Memory B cell (primary cell): ENCODE measurements at regions not wholly inside any gene's neighbourhood (a gene's known extent, or its start where the extent isn't known, plus 50 kb on each side); places are given as distances from the start of the nearest gene placed in this dataset.
A peak's percentile ranks its signal among the peaks of the same experiment; 100 is the strongest.

ENCODE experiments used
- ATAC-seq: fragments of 150-1000 bp; cut with Tn5 transposase; 2 replicates; pipeline ENCODE4 v1.10.0; 2021; ENCODE audit warnings: low read depth, mild to moderate bottlenecking, moderate library complexity
- DNase-seq, 2 donors: peaks; one replicate each; pipeline ENCODE4 v3.0.0; 2022; ENCODE audit warnings: low spot score in 2 of 2
- H3K27ac Mint-ChIP-seq: one replicate; pipeline ENCODE4 v1.8.0; 2022; ENCODE audit warnings: mild to moderate bottlenecking, moderate library complexity, mixed read lengths
- H3K27me3 Mint-ChIP-seq: one replicate; pipeline ENCODE4 v1.8.0; 2022; ENCODE audit warnings: mixed read lengths
- H3K36me3 Mint-ChIP-seq: one replicate; pipeline ENCODE4 v1.8.0; 2022; ENCODE audit warnings: mild to moderate bottlenecking, mixed read lengths
- H3K4me1 Mint-ChIP-seq: one replicate; pipeline ENCODE4 v1.8.0; 2022; ENCODE audit warnings: mixed read lengths
- H3K4me3 Mint-ChIP-seq: one replicate; pipeline ENCODE4 v1.8.0; 2022; ENCODE audit warnings: mild to moderate bottlenecking, moderate library complexity, mixed read lengths
- H3K9me3 Mint-ChIP-seq: one replicate; pipeline ENCODE4 v1.8.0; 2022; ENCODE audit warnings: mixed read lengths

DNA sequence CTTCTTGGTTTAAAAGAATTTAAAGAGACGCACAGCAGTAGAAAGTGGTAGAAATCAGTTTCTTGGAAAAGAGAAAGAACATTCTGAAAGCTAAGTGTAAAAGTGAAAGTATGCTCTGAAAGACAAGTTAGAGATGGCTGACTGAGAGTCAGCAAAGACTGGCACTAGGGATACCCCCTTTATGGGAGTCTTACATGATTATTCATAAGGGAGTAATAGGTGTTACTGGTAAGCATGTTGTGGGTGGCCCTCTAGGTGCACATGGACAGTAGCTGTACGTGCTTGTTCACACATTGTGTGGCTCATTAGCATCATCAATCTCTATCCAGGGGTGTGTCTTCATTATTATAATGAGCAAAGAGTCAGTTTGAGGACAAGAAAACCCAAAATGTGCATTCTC is 816.2 kb downstream of the CBLN2 start:
- no peak for DNase-seq
- H3K4me1 Mint-ChIP-seq = no peaks in the 10 kb centered on the region
- H3K36me3 Mint-ChIP-seq = no peaks in the 10 kb centered on the region
- no peak overlapping the region for H3K4me3 Mint-ChIP-seq
- H3K27ac Mint-ChIP-seq = no peak overlapping the region
- no peak for ATAC-seq
- peaks cover 4% of the 10 kb centered on the region for H3K9me3 Mint-ChIP-seq
- H3K27me3 Mint-ChIP-seq = peaks cover 2% of the 10 kb centered on the region

DNA sequence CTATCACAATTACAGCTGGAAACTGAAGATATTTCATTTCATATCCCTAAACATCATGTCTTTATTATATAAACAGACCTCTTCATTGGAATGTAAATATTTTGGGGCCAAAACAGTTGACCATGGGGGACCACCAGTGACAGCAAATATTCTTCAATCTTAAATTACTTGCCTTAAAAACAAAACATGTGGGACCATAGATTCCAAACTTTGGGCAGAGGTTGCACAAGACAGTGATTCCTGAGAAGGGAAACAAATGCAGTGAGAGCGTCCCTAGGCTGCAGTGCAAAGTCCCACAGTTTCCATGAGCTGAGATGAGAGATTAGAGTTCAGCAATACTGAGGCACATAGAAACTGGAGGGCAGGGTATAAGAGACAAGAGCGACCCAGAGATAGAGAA is 818.9 kb downstream of the CBLN2 start:
- H3K36me3 Mint-ChIP-seq = no peaks in the 10 kb centered on the region
- no peak overlapping the region for H3K27ac Mint-ChIP-seq
- no peaks in the 10 kb centered on the region for H3K4me1 Mint-ChIP-seq
- H3K9me3 Mint-ChIP-seq = peaks cover 4% of the 10 kb centered on the region
- no peak for ATAC-seq
- H3K4me3 Mint-ChIP-seq = no peak overlapping the region
- H3K27me3 Mint-ChIP-seq = peaks cover 2% of the 10 kb centered on the region
- no peak for DNase-seq

DNA sequence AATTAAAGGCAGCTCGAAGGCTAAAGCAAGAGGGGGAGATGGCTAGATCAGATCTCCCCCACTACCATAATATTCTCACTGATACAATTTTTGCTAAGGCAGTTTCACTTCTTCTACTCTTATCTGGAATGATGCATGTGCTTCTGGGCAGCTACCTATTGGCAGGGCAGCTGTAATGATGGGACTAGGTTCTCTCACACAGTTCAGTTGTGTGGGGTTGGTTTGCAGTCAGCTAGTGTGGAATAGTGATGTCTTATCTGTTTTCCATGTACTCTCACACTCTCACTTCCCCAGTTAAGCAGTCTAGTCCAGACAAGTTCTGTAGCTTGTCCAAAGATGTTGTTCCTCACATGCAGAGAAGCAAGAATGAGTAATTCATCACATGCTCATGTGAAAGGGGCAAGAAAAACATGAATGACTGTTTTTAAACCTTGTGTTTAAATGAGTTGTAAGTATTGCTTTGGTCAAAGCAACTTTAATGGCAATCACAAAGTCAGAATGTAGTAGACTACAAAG is 836.1 kb downstream of the CBLN2 start:
- Mint-ChIP-seq H3K36me3 (no peaks in the 10 kb centered on the region), H3K27ac (no peak overlapping the region), H3K27me3 (no peaks in the 10 kb centered on the region), H3K4me3 (no peak overlapping the region), H3K9me3 (peaks cover 2% of the 10 kb centered on the region), H3K4me1 (peaks cover 8% of the 10 kb centered on the region)
- DNase-seq = no peak
- ATAC-seq = peak; percentile 49

DNA sequence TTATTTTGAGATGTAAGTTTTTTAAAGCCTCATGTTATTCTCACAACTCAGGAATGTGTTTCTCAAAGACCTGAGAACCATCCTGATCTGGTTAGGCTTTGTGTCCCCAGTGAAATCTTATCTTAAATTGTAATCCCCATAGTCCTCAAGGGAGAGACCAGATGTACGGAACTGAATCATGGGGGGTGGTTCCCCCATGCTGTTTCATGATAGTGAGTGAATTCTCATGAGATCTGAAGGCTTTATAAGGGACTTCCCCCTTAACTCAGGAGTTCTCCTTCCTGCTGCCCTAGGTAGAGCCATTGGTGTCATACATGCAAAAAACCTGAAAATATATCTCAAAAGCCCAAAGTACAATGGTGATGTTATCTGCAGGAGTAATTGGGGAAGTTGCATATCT is 836.7 kb downstream of the CBLN2 start:
- no peaks in the 10 kb centered on the region for H3K36me3 Mint-ChIP-seq
- ATAC-seq = peak; percentile 92
- H3K4me1 Mint-ChIP-seq = peaks cover 8% of the 10 kb centered on the region
- H3K27me3 Mint-ChIP-seq = no peaks in the 10 kb centered on the region
- H3K9me3 Mint-ChIP-seq = peaks cover 2% of the 10 kb centered on the region
- DNase-seq = peak in 1 of 2 donors; percentile 21
- no peak overlapping the region for H3K27ac Mint-ChIP-seq
- H3K4me3 Mint-ChIP-seq = no peak overlapping the region

DNA sequence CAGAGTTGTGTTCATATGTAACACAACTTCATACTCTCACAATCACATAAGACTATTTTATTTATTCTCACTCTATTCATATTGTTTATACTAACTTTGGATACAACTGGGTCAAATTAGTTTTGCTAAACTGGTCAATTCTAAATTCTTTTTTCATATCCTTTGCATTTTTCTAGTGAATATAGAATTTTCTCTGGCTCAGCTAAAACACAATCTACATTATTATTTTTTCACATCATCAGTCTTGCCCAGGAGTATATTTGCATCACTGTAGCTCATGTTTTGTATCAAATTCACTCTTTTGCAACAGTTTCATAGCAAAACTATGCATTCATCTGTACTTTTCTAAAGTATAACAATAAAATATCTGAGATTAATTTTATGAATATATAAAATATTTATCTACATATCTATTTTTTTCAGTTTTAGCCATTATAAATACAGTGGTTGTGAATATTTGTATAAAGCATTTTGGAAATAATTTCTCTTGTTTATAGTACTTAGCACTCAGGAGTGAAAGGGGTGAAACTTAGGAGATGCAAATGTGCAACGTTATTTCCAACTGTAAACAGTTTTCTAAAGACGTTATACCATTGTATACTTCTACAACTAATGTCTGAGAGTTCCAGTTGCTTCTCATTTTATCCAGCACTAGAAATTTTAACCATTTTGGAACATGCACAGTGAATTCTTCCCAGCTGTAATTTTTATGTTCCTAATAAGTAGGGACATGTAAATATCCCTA is 854.6 kb downstream of the CBLN2 start:
- Mint-ChIP-seq H3K4me3 (no peak overlapping the region), H3K27ac (no peak overlapping the region), H3K27me3 (no peaks in the 10 kb centered on the region), H3K4me1 (no peaks in the 10 kb centered on the region), H3K9me3 (no peaks in the 10 kb centered on the region), H3K36me3 (no peaks in the 10 kb centered on the region)
- DNase-seq = no peak
- ATAC-seq = no peak

DNA sequence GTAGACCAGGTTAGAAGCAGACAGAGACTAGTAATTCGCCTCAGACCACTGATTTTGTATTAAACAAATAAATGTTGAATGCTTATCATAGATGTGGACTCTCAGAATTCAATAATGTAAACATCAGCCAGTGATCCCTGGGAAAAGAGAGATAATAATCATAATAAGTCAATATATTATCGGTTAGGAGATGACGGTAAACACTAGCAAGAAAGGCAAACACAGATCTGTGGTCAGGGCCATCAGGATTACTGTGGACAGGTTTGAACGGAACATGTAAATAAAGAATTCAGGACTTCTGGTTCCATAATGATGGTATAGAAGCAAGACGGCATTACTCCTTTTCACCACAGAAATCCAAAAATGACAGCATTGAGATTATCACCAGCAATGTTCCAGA is 861.6 kb downstream of the CBLN2 start:
- Mint-ChIP-seq H3K4me3 (no peak overlapping the region), H3K36me3 (peaks cover 2% of the 10 kb centered on the region), H3K4me1 (no peaks in the 10 kb centered on the region), H3K9me3 (peaks cover 9% of the 10 kb centered on the region), H3K27me3 (no peaks in the 10 kb centered on the region), H3K27ac (no peak overlapping the region)
- ATAC-seq = no peak
- DNase-seq = no peak

DNA sequence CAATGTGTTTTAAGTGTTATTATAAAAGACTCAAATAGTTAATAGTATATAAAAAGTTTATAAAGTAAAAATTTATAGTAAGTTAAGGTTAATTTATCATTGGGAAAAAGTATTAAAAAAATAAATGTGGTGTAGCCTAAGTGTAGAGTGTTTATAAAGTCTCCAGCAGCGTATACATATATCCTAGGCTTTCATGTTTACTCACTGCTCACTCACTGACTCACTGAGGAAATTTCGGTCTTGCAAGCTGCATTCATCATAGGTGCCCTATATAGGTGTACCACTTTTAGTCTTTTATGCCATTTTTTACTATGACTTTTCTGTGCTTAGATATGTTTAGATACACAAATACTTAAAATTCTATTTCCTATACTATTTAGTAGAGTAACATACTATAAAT is 866.0 kb downstream of the CBLN2 start:
- no peak overlapping the region for H3K27ac Mint-ChIP-seq
- no peak overlapping the region for H3K4me3 Mint-ChIP-seq

DNA sequence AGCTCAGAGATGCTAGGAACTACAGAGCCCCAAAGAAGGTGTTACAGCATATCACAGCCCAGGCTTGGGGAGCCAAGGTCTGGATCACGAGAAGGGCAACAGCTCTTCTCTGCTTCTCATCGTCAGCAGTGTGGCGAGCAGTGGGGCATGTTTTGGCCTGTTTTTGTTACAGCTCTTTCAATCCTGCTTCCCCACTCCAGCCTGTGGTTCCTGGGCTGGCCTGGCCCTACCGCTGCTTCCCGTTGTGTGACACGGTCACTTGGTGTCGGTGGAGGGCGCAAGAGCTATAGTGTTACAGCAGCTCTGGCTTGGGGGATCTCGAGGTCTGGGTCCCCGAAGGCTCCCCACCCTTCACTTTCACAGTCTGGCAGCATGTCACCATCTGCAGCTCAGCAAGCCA is 870.2 kb downstream of the CBLN2 start:
- no peaks in the 10 kb centered on the region for H3K4me1 Mint-ChIP-seq
- no peak overlapping the region for H3K4me3 Mint-ChIP-seq
- DNase-seq = no peak
- no peaks in the 10 kb centered on the region for H3K27me3 Mint-ChIP-seq
- no peak overlapping the region for H3K27ac Mint-ChIP-seq
- no peak for ATAC-seq
- no peaks in the 10 kb centered on the region for H3K36me3 Mint-ChIP-seq
- peaks cover 1% of the 10 kb centered on the region for H3K9me3 Mint-ChIP-seq

More for the DNA sequence above, 866.0 kb downstream of the CBLN2 start:
- H3K36me3 Mint-ChIP-seq = peaks cover 2% of the 10 kb centered on the region
- H3K27me3 Mint-ChIP-seq = no peaks in the 10 kb centered on the region
- H3K9me3 Mint-ChIP-seq = peaks cover 4% of the 10 kb centered on the region
- no peak for DNase-seq
- H3K4me1 Mint-ChIP-seq = no peaks in the 10 kb centered on the region
- no peak for ATAC-seq

DNA sequence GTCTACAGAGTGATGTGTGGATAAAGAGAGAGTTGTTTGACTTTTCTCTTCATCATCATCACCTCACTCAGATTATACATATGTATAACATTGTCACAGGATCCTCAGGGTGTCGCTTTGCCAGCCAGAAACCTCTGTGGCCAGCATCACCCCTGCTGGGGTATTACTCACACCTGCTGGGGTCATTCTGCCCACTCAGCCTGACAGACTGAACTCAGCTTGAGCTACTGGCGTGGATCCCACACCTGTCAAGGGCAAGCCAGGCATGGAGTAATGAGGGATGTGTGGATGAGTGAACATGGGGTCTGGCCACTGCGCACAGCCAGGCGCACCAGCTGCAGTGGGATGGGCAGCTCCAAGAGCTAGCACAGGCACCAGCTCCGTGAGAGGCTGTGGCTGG is 870.6 kb downstream of the CBLN2 start:
- Mint-ChIP-seq H3K27ac (no peak overlapping the region), H3K9me3 (no peaks in the 10 kb centered on the region), H3K4me3 (no peak overlapping the region), H3K36me3 (no peaks in the 10 kb centered on the region), H3K27me3 (no peaks in the 10 kb centered on the region), H3K4me1 (no peaks in the 10 kb centered on the region)
- no peak for DNase-seq
- ATAC-seq = no peak

DNA sequence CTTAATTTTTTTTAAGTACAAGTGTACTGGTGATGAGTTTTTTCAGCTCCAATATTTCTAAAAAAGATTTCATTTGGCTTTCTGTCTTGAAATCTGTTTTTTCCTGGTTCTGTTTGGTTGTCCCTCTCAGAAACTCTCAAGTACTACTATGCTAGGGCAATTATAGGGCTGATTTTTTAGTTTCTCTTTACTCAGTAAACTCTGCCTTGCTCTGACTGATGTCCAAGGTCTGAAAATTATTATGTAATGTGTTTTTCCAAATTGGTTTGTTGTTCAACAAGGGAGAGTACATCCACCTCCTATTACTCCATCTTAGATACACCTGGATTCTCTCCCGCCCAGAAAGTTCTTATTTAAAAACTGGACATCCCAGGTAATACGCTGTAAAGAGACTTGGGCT is 877.7 kb downstream of the CBLN2 start:
- no peak overlapping the region for H3K27ac Mint-ChIP-seq
- no peaks in the 10 kb centered on the region for H3K4me1 Mint-ChIP-seq
- H3K36me3 Mint-ChIP-seq = no peaks in the 10 kb centered on the region
- no peak for ATAC-seq
- no peak overlapping the region for H3K4me3 Mint-ChIP-seq
- DNase-seq = no peak
- H3K9me3 Mint-ChIP-seq = no peaks in the 10 kb centered on the region
- H3K27me3 Mint-ChIP-seq = no peaks in the 10 kb centered on the region

DNA sequence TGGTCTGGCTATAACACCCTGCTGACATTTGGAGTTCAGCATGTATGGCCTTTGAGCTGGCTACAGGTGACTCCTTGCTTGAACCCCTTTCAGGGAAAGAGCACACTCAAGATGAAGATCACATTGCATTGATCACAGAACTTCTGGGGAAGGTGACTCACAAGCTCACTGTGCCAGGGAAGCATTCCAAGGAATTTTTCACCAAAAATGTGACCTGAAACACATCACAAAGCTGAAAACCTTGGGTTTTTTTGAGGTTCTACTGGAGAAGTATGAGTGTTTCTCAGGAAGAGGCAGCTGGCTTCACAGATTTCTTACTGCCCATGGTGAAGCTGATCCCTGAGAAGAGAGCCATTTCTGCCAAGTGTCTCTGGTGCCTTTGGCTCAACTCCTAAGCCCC is 879.0 kb downstream of the CBLN2 start:
- Mint-ChIP-seq H3K27me3 (no peaks in the 10 kb centered on the region), H3K4me3 (no peak overlapping the region), H3K36me3 (no peaks in the 10 kb centered on the region), H3K9me3 (no peaks in the 10 kb centered on the region), H3K27ac (no peak overlapping the region), H3K4me1 (no peaks in the 10 kb centered on the region)
- DNase-seq (no peak), ATAC-seq (no peak)

DNA sequence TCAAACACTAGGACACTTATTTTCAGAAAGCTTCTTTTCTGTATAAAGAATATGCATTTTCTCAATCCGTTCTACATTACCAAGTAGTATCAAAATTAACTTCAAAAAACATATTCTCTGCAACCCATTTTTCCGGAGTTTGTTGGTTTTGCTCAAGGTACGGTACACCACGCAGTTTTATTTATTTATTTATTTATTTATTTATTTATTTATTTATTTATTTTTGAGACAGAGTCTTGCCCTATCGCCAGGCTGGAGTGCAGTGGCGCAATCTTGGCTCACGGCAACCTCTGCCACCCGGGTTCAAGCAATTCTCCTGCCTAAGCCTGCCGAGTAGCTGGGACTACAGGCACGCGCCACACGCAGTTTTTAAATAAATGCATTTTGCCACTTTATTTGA is 900.3 kb downstream of the CBLN2 start:
- ATAC-seq (no peak), DNase-seq (no peak)
- Mint-ChIP-seq H3K36me3 (no peaks in the 10 kb centered on the region), H3K27ac (no peak overlapping the region), H3K4me1 (peaks cover under 1% of the 10 kb centered on the region), H3K9me3 (no peaks in the 10 kb centered on the region), H3K4me3 (no peak overlapping the region), H3K27me3 (no peaks in the 10 kb centered on the region)

DNA sequence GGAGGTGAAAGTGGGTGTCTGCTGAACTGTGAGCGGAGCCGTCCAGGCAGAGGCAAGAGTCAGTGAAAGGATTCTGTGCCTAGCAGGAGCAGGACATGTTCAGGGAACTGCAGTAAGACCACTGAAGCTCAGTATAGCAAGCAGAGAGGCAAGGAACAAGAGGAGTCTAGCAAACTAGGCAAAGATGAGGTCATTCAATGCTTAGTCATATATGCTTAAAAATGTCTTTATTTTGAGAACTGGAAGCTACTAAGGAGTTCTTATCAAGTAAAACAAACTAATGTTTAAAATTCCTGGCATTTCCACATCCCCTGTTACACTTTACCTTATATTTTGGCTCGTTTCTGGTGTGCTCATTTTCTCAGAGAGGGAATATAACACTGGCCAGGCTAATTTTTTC is 913.4 kb downstream of the CBLN2 start:
- Mint-ChIP-seq H3K27ac (no peak overlapping the region), H3K27me3 (no peaks in the 10 kb centered on the region), H3K36me3 (no peaks in the 10 kb centered on the region), H3K4me3 (no peak overlapping the region), H3K4me1 (peaks cover 4% of the 10 kb centered on the region), H3K9me3 (no peaks in the 10 kb centered on the region)
- no peak for DNase-seq
- no peak for ATAC-seq

DNA sequence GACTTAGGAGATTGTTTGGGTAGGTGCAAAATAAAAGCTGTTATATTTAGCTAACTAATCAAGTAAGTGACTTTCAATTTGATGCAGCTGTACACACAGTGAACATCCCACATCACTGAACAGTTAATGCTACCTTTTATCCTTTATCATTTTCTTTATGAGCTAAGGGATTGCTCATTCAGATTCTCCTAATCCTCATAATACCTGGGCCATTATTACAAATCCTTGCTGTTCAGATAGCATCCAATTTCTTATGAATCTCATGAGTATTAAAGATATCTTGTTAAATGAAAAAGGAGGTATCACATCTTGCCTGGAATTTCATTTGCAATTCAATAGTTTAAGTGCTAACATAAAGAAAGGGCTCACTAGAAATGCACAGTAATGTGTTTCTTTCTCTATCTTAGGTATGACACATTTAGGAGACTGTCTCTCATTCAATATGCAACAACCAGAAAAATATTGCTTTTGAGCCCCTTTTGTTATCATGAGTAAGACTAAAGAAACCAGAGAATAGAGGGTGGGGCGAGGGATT is 918.5 kb downstream of the CBLN2 start:
- Mint-ChIP-seq H3K36me3 (no peaks in the 10 kb centered on the region), H3K27ac (no peak overlapping the region), H3K4me1 (no peaks in the 10 kb centered on the region), H3K27me3 (no peaks in the 10 kb centered on the region), H3K4me3 (no peak overlapping the region), H3K9me3 (no peaks in the 10 kb centered on the region)
- DNase-seq = no peak
- ATAC-seq = no peak

DNA sequence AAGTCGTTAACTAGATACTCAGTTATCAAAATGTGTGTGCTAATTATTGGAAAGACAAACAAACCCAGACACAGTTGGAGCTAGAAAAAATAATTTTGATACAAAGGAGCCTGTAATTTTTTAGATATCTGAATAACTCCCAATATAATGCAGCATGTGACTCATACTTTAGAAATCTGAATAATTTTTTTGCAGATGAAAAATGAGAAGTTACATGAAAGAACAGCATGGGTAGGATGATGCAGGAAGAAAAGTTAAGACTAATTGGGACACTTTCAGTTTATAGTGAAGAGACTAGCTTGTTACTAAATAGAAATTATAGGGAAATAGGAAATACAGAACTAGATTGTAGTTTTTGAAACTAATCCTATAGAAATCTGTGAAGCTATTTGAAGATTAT is 945.8 kb downstream of the CBLN2 start:
- Mint-ChIP-seq H3K4me1 (no peaks in the 10 kb centered on the region), H3K9me3 (peaks cover 2% of the 10 kb centered on the region), H3K27ac (no peak overlapping the region), H3K27me3 (no peaks in the 10 kb centered on the region), H3K4me3 (no peak overlapping the region), H3K36me3 (no peaks in the 10 kb centered on the region)
- ATAC-seq = no peak
- no peak for DNase-seq
